ENCODE measurements at regions not wholly inside any gene's neighbourhood (a gene's known extent, or its start where the extent isn't known, plus 50 kb on each side); places are given as distances from the start of the nearest gene placed in this dataset.

- TF ChIP-seq CTCF (IDR thresholded peaks at IDR 0.05): no peak
- ATAC-seq (ENCODE audit: low FRiP score): no peak
- DNase-seq (ENCODE audit: low spot score): no peak
These were observed 736.7 kb upstream of the PRKX start for GRCh38 chrX:4450177-4450576.

- ATAC-seq (ENCODE audit: low FRiP score) (no peak), DNase-seq (ENCODE audit: low spot score) (no peak)
- no peak for TF ChIP-seq CTCF (IDR thresholded peaks at IDR 0.05)
These were observed 722.5 kb upstream of the PRKX start for GRCh38 chrX:4435905-4436304.

GRCh38 chrX:4397471-4397870, 684.0 kb upstream of the PRKX start:
- TF ChIP-seq CTCF (IDR thresholded peaks at IDR 0.05): no peak
- DNase-seq (ENCODE audit: low spot score): no peak
- no peak for ATAC-seq (ENCODE audit: low FRiP score)

- ATAC-seq (ENCODE audit: low FRiP score) (no peak), DNase-seq (ENCODE audit: low spot score) (no peak)
- no peak for TF ChIP-seq CTCF (IDR thresholded peaks at IDR 0.05)
These were observed 668.8 kb upstream of the PRKX start for GRCh38 chrX:4382273-4382672.

- ATAC-seq (ENCODE audit: low FRiP score): no peak
- TF ChIP-seq CTCF (IDR thresholded peaks at IDR 0.05): no peak
These were observed 667.3 kb upstream of the PRKX start for GRCh38 chrX:4380710-4381109.

GRCh38 chrX:4379071-4379470, 665.6 kb upstream of the PRKX start:
- no peak for TF ChIP-seq CTCF (IDR thresholded peaks at IDR 0.05)
- ATAC-seq (ENCODE audit: low FRiP score): no peak
- DNase-seq (ENCODE audit: low spot score): no peak

More at GRCh38 chrX:4380710-4381109, 667.3 kb upstream of the PRKX start:
- no peak for DNase-seq (ENCODE audit: low spot score)

GRCh38 chrX:4373791-4374190, 660.3 kb upstream of the PRKX start:
- no peak for TF ChIP-seq CTCF (IDR thresholded peaks at IDR 0.05)

More at GRCh38 chrX:4373791-4374190, 660.3 kb upstream of the PRKX start:
- ATAC-seq (ENCODE audit: low FRiP score) (no peak), DNase-seq (ENCODE audit: low spot score) (no peak)
